Mucosa of descending colon (tissue), 3 donors: ENCODE measurements at regions not wholly inside any gene's neighbourhood (a gene's known extent, or its start where the extent isn't known, plus 50 kb on each side); places are given as distances from the start of the nearest gene placed in this dataset.

ENCODE experiments used
- ATAC-seq: fragments of 200-7000 bp; cut with Tn5 transposase; one replicate; pipeline ENCODE4 v1.9.1; 2020; ENCODE audit warnings: mild to moderate bottlenecking, moderate library complexity
- DNase-seq, 3 donors: peaks; one replicate each; pipeline ENCODE4 v3.0.0-alpha.2; 2020
- H3K36me3 ChIP-seq: fragments of 200-600 bp; one replicate; pipeline ENCODE4 v1.8.0; 2021; ENCODE audit warnings: low read depth, mild to moderate bottlenecking
- H3K4me1 ChIP-seq: fragments of 200-600 bp; one replicate; pipeline ENCODE4 v1.8.0; 2021; ENCODE audit warnings: low read depth, mild to moderate bottlenecking
- H3K4me3 ChIP-seq: fragments of 200-600 bp; one replicate; pipeline ENCODE4 v1.8.0; 2021; ENCODE audit warnings: mild to moderate bottlenecking
- H3K9me3 ChIP-seq: fragments of 200-600 bp; one replicate; pipeline ENCODE4 v1.8.0; 2021; ENCODE audit warnings: mild to moderate bottlenecking
- CTCF ChIP-seq: fragments of 200-600 bp; IDR thresholded peaks from one replicate; pipeline ENCODE4 v1.8.0; 2022; ENCODE audit warnings: antibody characterized with exemption, mild to moderate bottlenecking
- intact Hi-C, 2 donors: fragments of 100-400 bp; cut with DNase I in 1 of 2; cut with micrococcal nuclease in 1 of 2; formaldehyde crosslinking; loops; one replicate each; pipeline versions ENCODE4 v1.11.0 to v1.11.1; 2022; cut with DNase I, micrococcal nuclease
- donor health status: DM: no; HTN: no; CAD: no; lungs with moderate emphysema.
- donor health status: DM: no; HTN: no; CAD: no.
- donor health status: DM: no; HTN: yes; CAD: no.

- Histone ChIP-seq H3K9me3 (peaks cover 3% of the 10 kb centered on the region), H3K36me3 (no peaks in the 10 kb centered on the region), H3K4me1 (no peaks in the 10 kb centered on the region), H3K4me3 (no peak overlapping the region)
- TF ChIP-seq CTCF = no peak
- DNase-seq = no peak
- intact Hi-C loops = no loop called here
- ATAC-seq = no peak
These were observed 867.4 kb upstream of the API5 start for GRCh38 chr11:42444406-42444805.

DNA sequence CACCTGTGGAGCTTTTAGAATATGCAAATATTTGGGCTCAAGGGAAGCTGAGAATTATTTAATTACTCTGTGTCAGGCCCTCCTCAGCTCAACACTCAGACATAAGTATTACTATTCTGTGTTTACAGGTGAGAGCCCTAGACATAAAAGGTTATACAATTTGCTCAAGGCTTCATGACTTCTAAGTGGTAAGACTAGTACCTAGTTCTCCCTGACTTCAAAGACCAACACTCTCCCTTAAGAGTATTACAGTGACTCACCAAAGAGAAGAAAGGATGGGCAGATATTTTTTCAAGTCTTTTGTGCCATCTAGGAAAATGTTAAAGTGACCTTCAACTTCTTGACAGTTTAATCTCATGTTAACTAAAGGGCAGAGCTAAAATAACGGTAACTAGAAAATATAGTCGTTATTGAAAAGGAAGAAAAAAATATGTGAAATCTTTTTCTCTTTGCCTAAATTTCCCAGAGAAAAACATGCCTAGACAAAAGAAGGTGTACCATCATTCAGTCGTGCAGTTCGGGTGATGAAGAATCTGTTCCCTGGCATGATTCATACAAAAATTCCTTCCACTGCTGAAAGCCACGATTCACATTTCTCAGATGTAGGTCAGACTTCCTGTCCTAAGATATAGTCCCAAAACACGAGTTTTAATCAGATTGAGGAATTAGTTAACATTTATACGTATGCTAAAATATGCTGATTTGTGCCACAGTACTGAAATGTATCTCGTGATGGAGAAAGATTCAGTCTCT, 849.1 kb upstream of the API5 start:
- no peaks in the 10 kb centered on the region for H3K4me1 ChIP-seq
- no peak for TF ChIP-seq CTCF
- intact Hi-C loops = no loop called here
- DNase-seq = no peak
- no peak for ATAC-seq
- no peaks in the 10 kb centered on the region for H3K9me3 ChIP-seq
- no peak overlapping the region for H3K4me3 ChIP-seq
- H3K36me3 ChIP-seq = no peaks in the 10 kb centered on the region

DNA sequence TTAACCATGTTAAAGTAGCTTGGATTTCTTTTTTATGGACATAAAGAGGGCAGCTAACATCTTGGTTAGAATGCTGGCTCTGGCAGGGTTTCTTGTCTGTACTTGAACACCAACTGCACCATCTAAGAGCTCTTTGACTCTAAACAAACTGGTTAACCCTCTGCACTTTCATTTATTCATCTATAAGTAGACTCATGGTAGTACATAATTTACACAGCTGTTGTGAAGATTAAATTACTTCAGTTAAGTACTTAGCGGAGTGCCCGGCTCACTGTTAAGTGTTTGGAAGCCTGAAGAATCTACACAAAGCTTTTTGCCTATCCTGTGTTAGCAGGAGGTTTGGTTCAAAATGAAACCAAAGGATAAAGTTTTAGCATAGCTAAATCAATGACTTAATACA, 846.2 kb upstream of the API5 start:
- Histone ChIP-seq H3K4me3 (no peak overlapping the region), H3K4me1 (no peaks in the 10 kb centered on the region), H3K9me3 (no peaks in the 10 kb centered on the region), H3K36me3 (no peaks in the 10 kb centered on the region)
- DNase-seq (no peak), ATAC-seq (no peak)
- intact Hi-C loops = no loop called here
- TF ChIP-seq CTCF = no peak

- intact Hi-C loops = no loop called here
- Histone ChIP-seq H3K4me3 (no peak overlapping the region), H3K4me1 (no peaks in the 10 kb centered on the region), H3K9me3 (no peaks in the 10 kb centered on the region), H3K36me3 (no peaks in the 10 kb centered on the region)
- DNase-seq (no peak), ATAC-seq (no peak)
- no peak for TF ChIP-seq CTCF
These were observed 838.7 kb upstream of the API5 start for GRCh38 chr11:42473106-42473505.

- H3K9me3 ChIP-seq = peaks cover 9% of the 10 kb centered on the region
- DNase-seq = no peak
- H3K4me3 ChIP-seq = no peak overlapping the region
- intact Hi-C loops = no loop called here
- no peak for ATAC-seq
- H3K36me3 ChIP-seq = no peaks in the 10 kb centered on the region
- no peaks in the 10 kb centered on the region for H3K4me1 ChIP-seq
- TF ChIP-seq CTCF = no peak
These were observed 829.0 kb upstream of the API5 start for GRCh38 chr11:42482822-42483221.

- intact Hi-C loops = no loop called here
- no peak for TF ChIP-seq CTCF
These were observed 821.3 kb upstream of the API5 start for GRCh38 chr11:42490506-42490905.

More at GRCh38 chr11:42490506-42490905, 821.3 kb upstream of the API5 start:
- DNase-seq = no peak
- no peaks in the 10 kb centered on the region for H3K9me3 ChIP-seq
- no peak overlapping the region for H3K4me3 ChIP-seq
- no peaks in the 10 kb centered on the region for H3K4me1 ChIP-seq
- ATAC-seq = no peak
- no peaks in the 10 kb centered on the region for H3K36me3 ChIP-seq
